ENCODE measurements at regions not wholly inside any gene's neighbourhood (a gene's known extent, or its start where the extent isn't known, plus 50 kb on each side); places are given as distances from the start of the nearest gene placed in this dataset.

GRCh38 chr2:104432401-104432800 lies 421.5 kb upstream of the POU3F3 start:
- H3K9me3 ChIP-seq (ENCODE audit: insufficient read depth in 2 of 2, low read depth in 1 of 2, low read length in 1 of 2), result no peaks in the 10 kb centered on the region
- FAIRE-seq, result no peak
- peaks cover 2 to 4% (median 3%) of the 10 kb centered on the region in 4 experiments; a peak in 3 of 7 replicates for H3K4me1 ChIP-seq (replicated peaks in 1 of 4; ENCODE audit: control insufficient read depth in 3 of 4, insufficient read depth in 4 of 4, low read length in 3 of 4)
- H4K20me1 ChIP-seq (replicated peaks in 1 of 2; ENCODE audit: control insufficient read depth in 1 of 2, insufficient read depth in 2 of 2, low read length in 2 of 2), result no peaks in the 10 kb centered on the region
- 76% methylated on average over 5 of the region's 5 CpGs; no CpG with 5 or more reads in 1 of the 2 experiments for WGBS, 2 experiments (ENCODE audit: extremely low coverage in 1 of 2, insufficient coverage in 1 of 2, insufficient read length in 1 of 2, insufficient replicate concordance in 2 of 2, low coverage in 1 of 2, low lambda C conversion rate in 2 of 2, missing lambda C conversion rate in 1 of 2)
- no peaks in the 10 kb centered on the region for H3K27me3 ChIP-seq (replicated peaks in 1 of 4; ENCODE audit: control insufficient read depth in 3 of 4, extremely low read depth in 1 of 4, insufficient read depth in 3 of 4, low read length in 3 of 4)
- no peaks in the 10 kb centered on the region for H3K23me2 ChIP-seq (ENCODE audit: low read depth, low read length)
- no peak overlapping the region for H3K14ac ChIP-seq (ENCODE audit: insufficient read length)
- H3K4ac ChIP-seq (replicated peaks; ENCODE audit: insufficient read length, low read depth, low read length), result no peak overlapping the region
- H2AK5ac ChIP-seq (ENCODE audit: low read depth, low read length), result no peak overlapping the region
- H2BK120ac ChIP-seq (replicated peaks; ENCODE audit: low read depth, low read length), result no peak overlapping the region
- POLR2A ChIA-PET (ENCODE audit: partially characterized antibody), result no interaction called here
- no peak overlapping the region for H2BK20ac ChIP-seq (ENCODE audit: low read length)
- H3K18ac ChIP-seq (ENCODE audit: extremely low read depth, low read length), result no peak overlapping the region
- H4K5ac ChIP-seq (ENCODE audit: insufficient read length, low read depth, low read length), result no peak overlapping the region
- H3K36me3 ChIP-seq (ENCODE audit: control insufficient read depth in 2 of 4, insufficient read depth in 4 of 4, low read length in 3 of 4), result no peaks in the 10 kb centered on the region
- CTCF ChIA-PET (ENCODE audit: partially characterized antibody), result interaction anchor here (1.0 to 1.2 kb wide), 3 partner anchors 76 to 417 kb away, joined by 3 to 4 read pairs (median 3); no protein-coding TSS in a partner anchor
- no peak overlapping the region for H3K9ac ChIP-seq (replicated peaks in 1 of 4; ENCODE audit: extremely low read depth in 1 of 4, low read depth in 3 of 4, low read length in 3 of 4)
- H3K27ac ChIP-seq (ENCODE audit: low read depth, low read length), result no peak overlapping the region
- no peak overlapping the region for H3K4me2 ChIP-seq (ENCODE audit: insufficient read depth in 1 of 2, low read depth in 2 of 2, low read length in 2 of 2)
- H3K56ac ChIP-seq (replicated peaks; ENCODE audit: insufficient read length, low read depth, low read length), result no peak overlapping the region
- no peak overlapping the region for H2BK5ac ChIP-seq (ENCODE audit: low read depth, low read length)
- no peak overlapping the region for H4K91ac ChIP-seq (replicated peaks; ENCODE audit: insufficient read length, low read length)
- no peaks in the 10 kb centered on the region for H3K79me2 ChIP-seq (ENCODE audit: control insufficient read depth in 1 of 2, insufficient read depth in 2 of 2, low read length in 2 of 2)
- H3K23ac ChIP-seq (ENCODE audit: insufficient read length), result no peak overlapping the region
- TF ChIP-seq FOSL1 (IDR thresholded peaks at IDR 0.05; ENCODE audit: insufficient read depth, low read depth, low read length) (no peak), RBBP5 (IDR thresholded peaks at IDR 0.05; ENCODE audit: borderline replicate concordance, low read depth, low read length) (no peak), RXRA (IDR thresholded peaks at IDR 0.05; ENCODE audit: insufficient read depth, low read depth, low read length) (no peak), ASH2L (IDR thresholded peaks at IDR 0.05; ENCODE audit: low read length) (no peak), POLR2A (IDR thresholded peaks at IDR 0.05; ENCODE audit: control extremely low read depth in 1 of 2, low read depth in 2 of 2, low read length in 2 of 2) (no peak), EGR1 (IDR thresholded peaks at IDR 0.05; ENCODE audit: borderline replicate concordance, low read depth, low read length) (no peak)
- H2BK12ac ChIP-seq (ENCODE audit: low read depth, low read length), result no peak overlapping the region
- no peak overlapping the region for H3K4me3 ChIP-seq (ENCODE audit: extremely low read depth in 1 of 4, insufficient read depth in 2 of 4, low read depth in 3 of 4, low read length in 4 of 4)
- no peak overlapping the region for H4K8ac ChIP-seq (ENCODE audit: extremely low read depth, insufficient read depth, low read length)
- H2AFZ ChIP-seq (ENCODE audit: low read length), result no peak overlapping the region
- no peak for DNase-seq (ENCODE audit: low read depth in 1 of 2, low spot score in 2 of 2)
- no peaks in the 10 kb centered on the region for H3K79me1 ChIP-seq (ENCODE audit: low read depth, low read length)
- no peak overlapping the region for H2BK15ac ChIP-seq (ENCODE audit: low read length)

Data from H1 (cell line).